Calu3 (cell line): ENCODE measurements at regions not wholly inside any gene's neighbourhood (a gene's known extent, or its start where the extent isn't known, plus 50 kb on each side); places are given as distances from the start of the nearest gene placed in this dataset.

Source experiments
- BruUV-seq: library from RNA; stranded (reverse); fragments of 400-500 nt; replicated peaks from 2 replicates; lab custom pipeline; 2021; lab: Mats Ljungman, UMichigan
- CTCF ChIA-PET: fragments of 300-600 bp; sonication (Branson Sonifier 250); formaldehyde crosslinking; loops from one replicate; lab custom pipeline; 2022; ENCODE audit warnings: antibody characterized with exemption; lab: Charles Lee
- DNase-seq: peaks from one replicate; pipeline ENCODE4 v3.0.0; 2022
- H3K27ac Mint-ChIP-seq: one replicate; pipeline ENCODE4 v1.8.0; 2022; ENCODE audit warnings: mixed read lengths; ENCODE audit not compliant: unreplicated experiment
- H3K27me3 Mint-ChIP-seq: one replicate; pipeline ENCODE4 v1.8.0; 2022; ENCODE audit warnings: mixed read lengths; ENCODE audit not compliant: unreplicated experiment
- H3K36me3 Mint-ChIP-seq: one replicate; pipeline ENCODE4 v1.8.0; 2022; ENCODE audit warnings: mild to moderate bottlenecking, moderate library complexity, mixed read lengths; ENCODE audit not compliant: insufficient read depth, unreplicated experiment
- H3K4me1 Mint-ChIP-seq: one replicate; pipeline ENCODE4 v1.8.0; 2022; ENCODE audit warnings: mild to moderate bottlenecking, low read depth, mixed read lengths; ENCODE audit not compliant: unreplicated experiment
- H3K4me3 Mint-ChIP-seq: one replicate; pipeline ENCODE4 v1.8.0; 2022; ENCODE audit warnings: mild to moderate bottlenecking, low read depth, moderate library complexity, mixed read lengths; ENCODE audit not compliant: unreplicated experiment
- H3K9me3 Mint-ChIP-seq: one replicate; pipeline ENCODE4 v1.8.0; 2022; ENCODE audit warnings: low read depth, mixed read lengths; ENCODE audit not compliant: unreplicated experiment
- intact Hi-C: fragments of 100-400 bp; cut with micrococcal nuclease; formaldehyde crosslinking; loops from one replicate; pipeline ENCODE4 v1.10.0; 2022; ENCODE audit not compliant: unreplicated experiment
- TF ChIP-seq, protein P1 (sequence below): fragments of 200-600 bp; IDR thresholded peaks from one replicate; pipeline ENCODE4 v1.8.0; 2022; ENCODE audit warnings: antibody characterized with exemption; ENCODE audit not compliant: unreplicated experiment

DNA sequence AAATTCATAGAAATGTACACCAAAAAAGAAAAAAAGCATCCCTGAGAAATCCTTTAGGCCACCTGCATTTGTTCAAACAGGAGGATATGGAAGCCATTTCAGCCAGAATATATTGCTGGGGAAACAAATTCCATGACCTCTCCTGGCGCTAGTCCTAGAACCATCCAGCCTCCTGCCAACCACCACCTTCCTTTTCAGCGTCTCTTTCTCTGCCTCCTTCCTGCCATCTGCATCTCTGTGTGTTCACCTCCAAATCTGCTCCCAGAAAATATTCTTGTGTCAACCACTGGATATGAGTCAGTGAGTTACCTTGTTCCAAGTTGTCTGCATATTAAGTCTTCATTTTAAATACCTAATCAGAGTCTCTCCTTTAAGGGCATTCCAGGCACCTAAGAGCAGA, 50.6 kb upstream of the NPY start:
- Mint-ChIP-seq H3K4me1 (no peaks in the 10 kb centered on the region), H3K36me3 (no peaks in the 10 kb centered on the region), H3K4me3 (no peak overlapping the region), H3K9me3 (no peaks in the 10 kb centered on the region), H3K27ac (no peak overlapping the region), H3K27me3 (peaks cover 13% of the 10 kb centered on the region)
- intact Hi-C loops: no loop called here
- CTCF ChIA-PET: no interaction called here
- TF ChIP-seq, protein P1, sequence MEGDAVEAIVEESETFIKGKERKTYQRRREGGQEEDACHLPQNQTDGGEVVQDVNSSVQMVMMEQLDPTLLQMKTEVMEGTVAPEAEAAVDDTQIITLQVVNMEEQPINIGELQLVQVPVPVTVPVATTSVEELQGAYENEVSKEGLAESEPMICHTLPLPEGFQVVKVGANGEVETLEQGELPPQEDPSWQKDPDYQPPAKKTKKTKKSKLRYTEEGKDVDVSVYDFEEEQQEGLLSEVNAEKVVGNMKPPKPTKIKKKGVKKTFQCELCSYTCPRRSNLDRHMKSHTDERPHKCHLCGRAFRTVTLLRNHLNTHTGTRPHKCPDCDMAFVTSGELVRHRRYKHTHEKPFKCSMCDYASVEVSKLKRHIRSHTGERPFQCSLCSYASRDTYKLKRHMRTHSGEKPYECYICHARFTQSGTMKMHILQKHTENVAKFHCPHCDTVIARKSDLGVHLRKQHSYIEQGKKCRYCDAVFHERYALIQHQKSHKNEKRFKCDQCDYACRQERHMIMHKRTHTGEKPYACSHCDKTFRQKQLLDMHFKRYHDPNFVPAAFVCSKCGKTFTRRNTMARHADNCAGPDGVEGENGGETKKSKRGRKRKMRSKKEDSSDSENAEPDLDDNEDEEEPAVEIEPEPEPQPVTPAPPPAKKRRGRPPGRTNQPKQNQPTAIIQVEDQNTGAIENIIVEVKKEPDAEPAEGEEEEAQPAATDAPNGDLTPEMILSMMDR: no peak
- DNase-seq: no peak
- no TSS peak for BruUV-seq
